ENCODE measurements at regions not wholly inside any gene's neighbourhood (a gene's known extent, or its start where the extent isn't known, plus 50 kb on each side); places are given as distances from the start of the nearest gene placed in this dataset.

DNA sequence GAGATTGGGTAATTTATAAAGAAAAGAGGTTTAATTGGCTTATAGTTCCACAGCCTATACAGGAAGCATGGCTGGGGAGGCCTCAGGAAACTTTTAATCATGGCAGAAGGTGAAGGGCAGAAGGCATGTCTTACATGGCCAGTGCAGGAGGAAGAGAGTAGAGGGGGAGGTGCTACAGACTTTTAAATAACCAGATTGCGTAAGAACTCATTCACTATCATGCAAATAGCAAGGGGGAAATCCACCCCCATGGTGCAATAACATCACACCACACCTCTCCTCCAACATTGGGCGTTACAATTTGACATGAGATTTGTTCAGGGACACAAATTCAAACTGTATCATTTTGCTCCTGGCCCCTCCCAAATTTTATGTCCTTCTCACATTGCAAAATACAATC, 353.8 kb upstream of the PABPC5 start:
- TF ChIP-seq, protein P1, sequence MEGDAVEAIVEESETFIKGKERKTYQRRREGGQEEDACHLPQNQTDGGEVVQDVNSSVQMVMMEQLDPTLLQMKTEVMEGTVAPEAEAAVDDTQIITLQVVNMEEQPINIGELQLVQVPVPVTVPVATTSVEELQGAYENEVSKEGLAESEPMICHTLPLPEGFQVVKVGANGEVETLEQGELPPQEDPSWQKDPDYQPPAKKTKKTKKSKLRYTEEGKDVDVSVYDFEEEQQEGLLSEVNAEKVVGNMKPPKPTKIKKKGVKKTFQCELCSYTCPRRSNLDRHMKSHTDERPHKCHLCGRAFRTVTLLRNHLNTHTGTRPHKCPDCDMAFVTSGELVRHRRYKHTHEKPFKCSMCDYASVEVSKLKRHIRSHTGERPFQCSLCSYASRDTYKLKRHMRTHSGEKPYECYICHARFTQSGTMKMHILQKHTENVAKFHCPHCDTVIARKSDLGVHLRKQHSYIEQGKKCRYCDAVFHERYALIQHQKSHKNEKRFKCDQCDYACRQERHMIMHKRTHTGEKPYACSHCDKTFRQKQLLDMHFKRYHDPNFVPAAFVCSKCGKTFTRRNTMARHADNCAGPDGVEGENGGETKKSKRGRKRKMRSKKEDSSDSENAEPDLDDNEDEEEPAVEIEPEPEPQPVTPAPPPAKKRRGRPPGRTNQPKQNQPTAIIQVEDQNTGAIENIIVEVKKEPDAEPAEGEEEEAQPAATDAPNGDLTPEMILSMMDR (conservative IDR thresholded peaks at IDR 0.05; ENCODE audit: low read depth, low read length), result no peak
- no peak for TF ChIP-seq EZH2phosphoT487 (IDR thresholded peaks at IDR 0.05; ENCODE audit: borderline replicate concordance, low read length)

Data from PC-3 (cell line).